ENCODE measurements at regions not wholly inside any gene's neighbourhood (a gene's known extent, or its start where the extent isn't known, plus 50 kb on each side); places are given as distances from the start of the nearest gene placed in this dataset.
A peak's percentile ranks its signal among the peaks of the same experiment; 100 is the strongest.

DNA sequence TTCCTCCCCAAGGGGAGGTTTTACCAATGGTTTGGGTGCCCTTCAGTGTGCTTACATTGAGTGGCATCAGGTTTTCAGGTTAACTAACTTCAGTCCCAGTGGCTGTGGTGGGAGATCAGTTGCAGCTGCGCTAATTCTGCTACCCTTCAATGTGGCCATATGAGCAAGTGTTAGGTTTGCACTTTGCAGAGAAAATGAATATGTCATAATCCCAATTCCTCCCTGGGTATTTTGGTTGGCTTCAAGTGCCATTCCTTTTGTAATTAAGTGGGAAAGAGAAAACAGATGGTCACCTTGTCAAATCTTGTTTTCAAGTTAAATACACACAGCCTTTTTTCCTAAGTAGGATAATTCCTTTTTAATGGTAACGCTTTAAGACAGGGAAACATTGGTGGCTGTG, 236.2 kb downstream of the TLE4 start:
- ATAC-seq: no peak
- DNase-seq (ENCODE audit: low spot score): no peak

DNA sequence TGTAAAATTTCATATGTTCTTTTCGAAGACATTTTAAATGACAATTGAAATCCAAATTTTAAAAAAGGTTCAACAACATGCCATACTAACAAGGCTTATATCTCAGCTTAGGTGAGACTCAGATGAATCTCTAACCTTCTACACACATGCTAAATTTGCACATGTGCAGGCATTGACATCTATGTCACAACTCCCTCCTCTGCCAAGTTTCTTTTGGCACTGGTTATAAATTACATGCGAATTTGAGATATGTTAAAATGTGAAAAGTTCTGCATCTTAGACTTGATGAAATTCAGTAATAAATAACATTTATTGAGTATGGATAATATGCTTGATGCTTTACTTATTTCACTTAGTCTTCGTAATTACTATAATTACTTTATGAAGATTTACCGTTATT, 234.3 kb downstream of the TLE4 start:
- ATAC-seq: no peak
- no peak for DNase-seq (ENCODE audit: low spot score)

DNA sequence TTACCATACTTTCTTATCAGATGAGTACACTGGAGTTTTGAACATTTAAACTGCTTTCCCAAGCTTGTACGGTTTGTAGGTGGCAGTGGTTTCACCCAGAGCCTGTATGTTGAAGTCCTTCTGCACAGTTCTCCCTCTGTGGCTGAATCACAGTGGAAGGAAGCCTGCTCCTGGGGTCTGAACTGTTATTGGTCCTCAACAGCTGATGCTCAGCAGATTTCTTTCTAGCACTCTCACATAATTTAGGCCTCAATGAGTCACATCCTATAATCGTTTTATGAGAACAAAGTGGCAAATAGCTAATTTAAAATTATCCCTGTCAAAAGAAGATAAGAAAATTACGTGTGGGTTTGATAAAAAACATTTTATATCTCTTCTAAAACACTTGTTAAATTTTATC, 229.7 kb downstream of the TLE4 start:
- no peak for ATAC-seq

DNA sequence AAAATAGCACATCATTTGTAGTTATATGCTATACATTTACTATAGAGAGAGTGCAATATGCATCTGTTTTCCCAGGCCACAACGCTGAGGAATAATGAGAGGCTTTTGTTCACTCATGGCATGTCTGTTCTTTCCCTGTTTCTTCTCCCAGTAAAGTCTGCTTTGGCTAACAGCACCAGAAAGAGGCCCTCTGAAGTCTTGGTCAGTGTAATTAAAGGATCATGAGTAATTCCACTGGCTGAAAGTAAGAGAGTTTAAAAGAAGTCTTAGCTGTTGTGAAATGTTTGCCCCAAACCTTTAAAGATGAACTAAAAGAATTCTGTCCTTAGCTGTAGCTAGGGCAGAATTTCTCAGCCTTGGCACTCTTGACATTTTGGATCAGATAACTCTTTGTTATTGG, 228.8 kb downstream of the TLE4 start:
- DNase-seq (ENCODE audit: low spot score): no peak
- no peak for ATAC-seq

More for the DNA sequence above, 229.7 kb downstream of the TLE4 start:
- DNase-seq (ENCODE audit: low spot score): no peak

DNA sequence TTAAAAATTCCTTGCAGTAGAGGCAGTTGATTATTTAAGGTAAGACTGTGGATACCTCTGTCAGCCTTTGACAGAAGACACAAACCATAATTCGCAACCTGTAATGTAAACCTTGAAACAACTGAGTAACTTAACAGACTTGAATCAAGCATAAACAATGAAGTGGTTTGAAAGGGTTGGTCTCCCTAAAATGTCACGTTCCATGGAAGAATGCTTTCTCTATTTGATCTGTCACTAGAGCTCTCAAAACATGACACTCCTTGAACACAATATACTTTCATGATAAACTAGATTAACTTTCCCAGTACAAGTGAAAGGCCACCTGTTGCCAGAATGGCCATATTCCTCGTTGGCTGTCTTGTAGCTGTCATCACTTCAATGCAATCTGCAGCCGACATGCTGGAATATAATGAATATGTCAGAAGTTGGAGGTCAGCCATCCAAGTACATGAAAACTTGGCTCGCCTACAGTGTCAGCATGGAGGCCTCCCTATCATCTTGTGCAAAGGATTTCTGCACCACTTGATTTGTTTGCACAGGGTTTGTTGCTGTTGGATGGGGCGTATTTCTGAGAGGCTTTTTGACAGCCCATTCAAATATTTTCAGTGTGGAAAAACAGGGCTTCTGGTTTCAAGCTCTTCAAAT, 228.0 kb downstream of the TLE4 start:
- no peak for ATAC-seq
- no peak for DNase-seq (ENCODE audit: low spot score)

DNA sequence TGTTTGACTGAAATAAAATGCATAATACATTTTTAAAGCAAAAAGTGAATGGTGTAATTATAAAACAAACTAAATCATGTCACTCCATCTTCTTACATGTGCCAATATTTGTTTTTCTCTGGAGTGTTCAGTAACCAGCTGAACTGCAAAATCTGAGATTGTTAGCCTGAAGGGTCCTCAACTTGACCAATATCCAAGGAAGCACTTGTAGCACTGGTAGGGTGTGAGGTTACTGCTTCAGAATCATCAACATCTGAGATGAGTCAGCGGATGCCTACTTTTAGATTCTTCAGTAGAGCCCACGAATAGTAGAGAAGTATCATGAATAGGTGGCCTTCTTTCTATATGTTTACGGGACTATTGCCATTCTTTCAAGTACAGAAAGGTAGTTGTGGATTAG, 226.7 kb downstream of the TLE4 start:
- ATAC-seq (no peak), DNase-seq (ENCODE audit: low spot score) (no peak)

DNA sequence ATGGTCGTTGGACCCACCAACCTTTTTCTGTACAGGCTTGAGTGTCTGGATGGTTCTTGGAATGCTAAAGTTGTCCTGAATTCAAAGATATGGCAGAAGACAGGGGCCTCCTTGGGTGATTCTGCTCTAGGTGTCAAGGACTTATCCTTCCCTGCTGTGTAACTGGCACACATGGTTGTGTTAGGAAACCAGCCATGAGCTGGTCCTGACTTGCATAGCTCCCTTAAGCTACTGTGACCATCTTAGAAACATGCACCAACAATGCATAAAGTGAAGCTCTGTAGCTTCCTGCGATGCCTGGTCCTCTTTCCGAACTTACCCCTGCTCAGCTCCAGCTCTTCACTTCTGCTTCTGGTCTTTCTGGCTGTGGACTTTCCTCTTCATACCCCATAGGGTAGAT, 224.6 kb downstream of the TLE4 start:
- DNase-seq (ENCODE audit: low spot score): no peak
- ATAC-seq: no peak

DNA sequence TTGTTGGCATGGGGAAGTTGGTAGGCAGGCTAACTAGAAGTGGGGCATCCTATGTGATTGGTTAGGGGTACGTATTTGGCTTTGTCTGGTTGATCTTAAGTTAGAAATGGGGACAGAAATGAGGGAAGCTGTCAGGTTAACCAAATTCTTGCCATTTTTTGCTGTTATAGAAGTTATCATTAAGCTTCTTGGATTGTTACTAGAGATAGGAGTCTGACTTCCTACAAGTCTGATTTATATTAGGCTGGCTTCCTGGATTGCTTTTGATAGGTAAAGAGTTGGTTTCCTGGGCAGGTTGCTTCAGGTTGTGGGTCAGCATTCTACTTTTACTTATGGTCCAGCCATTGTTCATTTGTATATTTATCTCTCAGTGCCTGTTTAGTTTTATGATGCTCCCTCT, 216.9 kb downstream of the TLE4 start:
- ATAC-seq (no peak), DNase-seq (ENCODE audit: low spot score) (no peak)

DNA sequence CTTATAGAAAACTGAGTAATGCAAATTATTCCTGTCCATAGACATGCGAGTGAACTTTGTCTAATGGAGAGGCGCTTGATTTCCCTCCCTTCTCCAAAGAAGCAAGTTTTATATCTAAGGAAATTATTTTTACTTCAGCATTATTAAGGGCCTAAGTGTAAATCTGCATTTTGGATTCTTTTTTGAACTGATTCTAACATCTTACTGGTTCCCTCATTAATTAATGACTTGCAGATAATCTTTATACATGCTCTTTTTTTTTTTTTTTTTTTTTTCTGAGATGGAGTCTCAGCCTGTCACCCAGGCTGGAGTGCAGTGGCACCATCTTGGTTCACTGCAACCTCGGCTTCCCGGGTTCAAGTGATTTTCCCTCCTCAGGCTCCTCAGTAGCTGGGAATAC, 209.5 kb downstream of the TLE4 start:
- ATAC-seq: no peak
- no peak for DNase-seq (ENCODE audit: low spot score)

DNA sequence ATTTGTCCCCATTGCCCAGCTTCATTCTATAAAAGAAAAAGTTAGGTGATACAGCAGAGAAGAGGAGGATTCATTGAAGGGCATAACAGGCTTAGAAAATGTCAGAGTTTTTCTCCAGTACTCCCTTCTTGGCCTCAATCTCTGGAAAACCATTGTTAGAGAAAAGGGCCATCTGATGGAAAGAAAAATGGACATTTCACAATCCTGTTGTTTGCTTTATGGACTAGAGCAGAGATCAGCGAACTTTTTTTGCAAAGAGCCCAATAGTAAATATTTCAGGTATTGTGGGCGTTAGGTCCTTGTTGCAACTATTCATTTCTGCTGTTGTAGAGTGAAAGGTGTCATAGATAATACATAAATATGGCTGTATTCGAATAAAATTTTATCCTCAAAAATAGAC, 208.8 kb downstream of the TLE4 start:
- ATAC-seq: peak; percentile 60
- DNase-seq (ENCODE audit: low spot score): no peak

DNA sequence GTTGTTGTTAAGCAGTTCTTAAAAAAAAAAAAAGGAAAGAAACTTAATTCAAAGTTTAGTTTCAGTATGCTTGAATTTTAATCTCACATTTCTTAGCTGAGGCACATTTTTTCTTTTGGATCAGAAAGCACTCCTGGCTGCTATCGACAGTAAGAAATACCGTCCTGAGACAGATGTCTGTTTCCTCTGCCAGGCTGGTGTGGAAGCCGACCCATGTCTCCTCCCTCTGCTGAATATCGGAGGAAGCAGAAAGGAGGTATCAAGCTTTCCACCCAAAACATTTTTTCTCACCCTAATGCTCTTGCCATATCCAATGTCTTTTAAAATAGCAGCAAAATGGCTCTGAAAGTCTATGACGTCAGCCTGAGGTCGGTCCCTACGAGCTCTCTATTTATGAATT, 208.1 kb downstream of the TLE4 start:
- DNase-seq (ENCODE audit: low spot score): no peak
- ATAC-seq: no peak

DNA sequence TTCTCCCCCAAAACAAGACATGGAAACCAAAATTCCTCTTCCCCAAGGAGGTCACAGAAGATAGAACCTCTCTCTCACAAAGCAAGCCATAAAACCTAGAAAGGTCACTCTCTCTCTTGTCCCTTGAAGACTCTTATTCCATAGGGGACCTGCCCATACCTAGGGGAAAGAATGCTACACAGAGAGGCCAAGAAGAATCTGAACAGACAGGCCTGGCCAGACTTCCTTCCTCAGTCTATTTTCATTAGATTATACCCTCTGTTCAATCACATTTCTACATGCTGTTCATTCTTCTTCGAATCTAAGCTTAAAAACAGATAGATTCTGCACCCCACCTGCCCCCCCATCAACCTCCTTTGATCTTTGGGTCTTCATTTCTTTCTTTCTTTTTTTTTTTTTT, 206.8 kb downstream of the TLE4 start:
- no peak for ATAC-seq
- DNase-seq (ENCODE audit: low spot score): no peak

DNA sequence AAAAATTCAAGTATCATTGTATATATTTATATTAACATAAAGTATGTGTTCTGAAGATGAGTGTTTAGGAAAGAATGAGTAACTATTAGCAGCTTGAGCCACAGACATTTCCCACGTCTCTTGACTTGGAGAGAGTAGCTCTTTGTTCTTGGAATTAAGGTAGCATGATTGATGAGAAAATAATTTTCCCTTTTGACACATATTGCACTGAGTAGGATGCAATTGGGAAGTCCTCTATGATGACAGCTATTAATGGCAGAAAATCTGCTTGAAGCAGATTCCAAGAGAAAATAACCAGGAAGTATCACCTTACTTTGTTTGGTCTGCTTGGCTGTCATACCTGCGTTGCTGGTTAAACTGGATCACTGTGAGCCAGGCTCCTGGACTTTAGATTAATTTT, 204.8 kb downstream of the TLE4 start:
- ATAC-seq (no peak), DNase-seq (ENCODE audit: low spot score) (no peak)
